ENCODE measurements at regions not wholly inside any gene's neighbourhood (a gene's known extent, or its start where the extent isn't known, plus 50 kb on each side); places are given as distances from the start of the nearest gene placed in this dataset.
"Not testable (repeated sequence)": the region's sequence is repeated elsewhere in the genome, so short reads cannot be mapped to it uniquely, and the experiment has no call there.

DNA sequence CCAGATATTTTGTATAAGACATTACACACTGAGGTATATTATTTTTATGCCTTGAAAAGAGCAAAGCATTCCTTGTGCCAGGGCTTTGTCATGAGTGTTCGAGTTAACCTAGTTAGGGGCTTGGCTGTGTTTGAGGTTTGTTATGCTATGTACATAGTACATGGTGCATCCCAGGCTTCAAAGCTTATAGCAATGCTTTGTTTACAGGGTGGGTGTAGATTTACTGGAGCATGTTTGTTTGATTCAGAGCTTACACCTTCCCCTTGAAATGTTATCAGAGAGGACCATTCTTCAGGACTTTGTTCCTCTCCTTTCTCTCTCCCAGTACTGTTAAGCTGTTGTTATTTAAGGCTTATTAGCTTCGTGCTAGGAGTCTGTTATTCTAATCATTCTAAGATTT lies 738.7 kb upstream of the LRRTM4 start:
- Histone ChIP-seq H2BK15ac (ENCODE audit: low read length) (no peak overlapping the region), H2BK12ac (ENCODE audit: low read length) (no peak overlapping the region), H2BK5ac (ENCODE audit: low read length) (no peak overlapping the region), H3K4me2 (ENCODE audit: insufficient read depth, low read length, poor library complexity, severe bottlenecking) (no peak overlapping the region), H4K8ac (ENCODE audit: low read depth, low read length) (no peak overlapping the region), H3K14ac (ENCODE audit: low read length) (no peak overlapping the region), H3K79me1 (ENCODE audit: low read depth, low read length) (no peaks in the 10 kb centered on the region), H3K4me1 (ENCODE audit: control insufficient read depth in 2 of 2, insufficient read depth in 1 of 2, low read depth in 1 of 2, low read length in 2 of 2) (no peaks in the 10 kb centered on the region), H3K23ac (ENCODE audit: low read depth, low read length, poor library complexity) (no peak overlapping the region), H3K27me3 (ENCODE audit: control insufficient read depth in 3 of 3, insufficient read depth in 3 of 3, low read depth in 1 of 3, low read length in 3 of 3) (no peaks in the 10 kb centered on the region), H3K36me3 (replicated peaks in 1 of 2; ENCODE audit: control insufficient read depth in 2 of 2, insufficient read depth in 2 of 2, low read length in 2 of 2) (no peaks in the 10 kb centered on the region), H2AFZ (ENCODE audit: low read length) (no peak overlapping the region), H3K4ac (ENCODE audit: low read length) (no peak overlapping the region), H3K9ac (ENCODE audit: low read depth, low read length, poor library complexity) (no peak overlapping the region), H2AK5ac (ENCODE audit: low read depth, low read length) (no peak overlapping the region), H3K4me3 (ENCODE audit: low read length in 2 of 2) (no peak overlapping the region), H3K18ac (ENCODE audit: low read length) (no peak overlapping the region), H2BK120ac (ENCODE audit: low read depth, low read length) (no peak overlapping the region), H4K91ac (ENCODE audit: low read depth, low read length, poor library complexity) (no peak overlapping the region), H3K27ac (replicated peaks; ENCODE audit: low read length) (no peak overlapping the region), H3K9me3 (replicated peaks in 1 of 2; ENCODE audit: control insufficient read depth in 2 of 2, insufficient read depth in 1 of 2, low read depth in 1 of 2, low read length in 2 of 2) (no peaks in the 10 kb centered on the region)
- no peak for DNase-seq (ENCODE audit: low spot score)
- no CpG with 5 or more reads among the region's 2 CpGs for WGBS, 2 donors (ENCODE audit: extremely low coverage in 2 of 2, insufficient read length in 2 of 2, insufficient replicate concordance in 1 of 2)

GRCh38 chr2:78261454-78261853 lies 739.3 kb upstream of the LRRTM4 start:
- H3K79me1 ChIP-seq (ENCODE audit: low read depth, low read length), result no peaks in the 10 kb centered on the region
- no peak overlapping the region for H3K4me3 ChIP-seq (ENCODE audit: low read length in 2 of 2)
- H2BK5ac ChIP-seq (ENCODE audit: low read length), result no peak overlapping the region
- H3K9me3 ChIP-seq (replicated peaks in 1 of 2; ENCODE audit: control insufficient read depth in 2 of 2, insufficient read depth in 1 of 2, low read depth in 1 of 2, low read length in 2 of 2), result no peaks in the 10 kb centered on the region
- no peak overlapping the region for H3K23ac ChIP-seq (ENCODE audit: low read depth, low read length, poor library complexity)
- no peak overlapping the region for H3K14ac ChIP-seq (ENCODE audit: low read length)
- H3K27me3 ChIP-seq (ENCODE audit: control insufficient read depth in 3 of 3, insufficient read depth in 3 of 3, low read depth in 1 of 3, low read length in 3 of 3), result no peaks in the 10 kb centered on the region
- no peak overlapping the region for H2AK5ac ChIP-seq (ENCODE audit: low read depth, low read length)
- H3K36me3 ChIP-seq (replicated peaks in 1 of 2; ENCODE audit: control insufficient read depth in 2 of 2, insufficient read depth in 2 of 2, low read length in 2 of 2), result no peaks in the 10 kb centered on the region
- H3K18ac ChIP-seq (ENCODE audit: low read length), result no peak overlapping the region
- H2BK12ac ChIP-seq (ENCODE audit: low read length), result no peak overlapping the region
- no peak for DNase-seq (ENCODE audit: low spot score)
- no peak overlapping the region for H2AFZ ChIP-seq (ENCODE audit: low read length)
- no peak overlapping the region for H3K4me2 ChIP-seq (ENCODE audit: insufficient read depth, low read length, poor library complexity, severe bottlenecking)
- WGBS, 2 donors (ENCODE audit: extremely low coverage in 2 of 2, insufficient read length in 2 of 2, insufficient replicate concordance in 1 of 2), result no CpG with 5 or more reads among the region's 1 CpG
- H2BK120ac ChIP-seq (ENCODE audit: low read depth, low read length), result no peak overlapping the region
- no peak overlapping the region for H3K4ac ChIP-seq (ENCODE audit: low read length)
- H3K27ac ChIP-seq (replicated peaks; ENCODE audit: low read length), result no peak overlapping the region
- no peak overlapping the region for H4K8ac ChIP-seq (ENCODE audit: low read depth, low read length)
- no peak overlapping the region for H2BK15ac ChIP-seq (ENCODE audit: low read length)
- no peaks in the 10 kb centered on the region for H3K4me1 ChIP-seq (ENCODE audit: control insufficient read depth in 2 of 2, insufficient read depth in 1 of 2, low read depth in 1 of 2, low read length in 2 of 2)
- no peak overlapping the region for H3K9ac ChIP-seq (ENCODE audit: low read depth, low read length, poor library complexity)
- H4K91ac ChIP-seq (ENCODE audit: low read depth, low read length, poor library complexity), result no peak overlapping the region

DNA sequence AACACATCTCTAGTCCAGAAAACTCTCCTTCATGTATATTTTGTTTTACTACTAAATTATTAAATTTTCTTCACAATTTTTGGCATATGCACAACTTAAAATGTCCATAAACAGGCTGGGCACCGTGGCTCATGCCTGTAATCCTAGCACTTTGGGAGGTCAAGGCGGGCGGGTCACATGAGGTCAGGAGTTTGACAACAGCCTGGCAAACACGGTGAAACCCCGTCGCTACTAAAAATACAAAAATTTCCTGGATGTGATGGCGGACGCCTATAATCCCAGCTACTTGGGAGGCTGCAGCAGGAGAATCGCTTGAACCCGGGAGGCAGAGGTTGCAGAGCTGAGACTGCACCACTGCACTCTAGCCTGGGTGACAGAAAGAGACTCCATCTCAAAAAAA lies 739.9 kb upstream of the LRRTM4 start:
- H2BK120ac ChIP-seq (ENCODE audit: low read depth, low read length); H2BK12ac ChIP-seq (ENCODE audit: low read length); H4K8ac ChIP-seq (ENCODE audit: low read depth, low read length); H2AK5ac ChIP-seq (ENCODE audit: low read depth, low read length); H3K9ac ChIP-seq (ENCODE audit: low read depth, low read length, poor library complexity); H3K4me2 ChIP-seq (ENCODE audit: insufficient read depth, low read length, poor library complexity, severe bottlenecking); H3K4ac ChIP-seq (ENCODE audit: low read length); H3K18ac ChIP-seq (ENCODE audit: low read length); H4K91ac ChIP-seq (ENCODE audit: low read depth, low read length, poor library complexity); H2AFZ ChIP-seq (ENCODE audit: low read length); H3K9me3 ChIP-seq (replicated peaks in 1 of 2; ENCODE audit: control insufficient read depth in 2 of 2, insufficient read depth in 1 of 2, low read depth in 1 of 2, low read length in 2 of 2); H3K36me3 ChIP-seq (replicated peaks in 1 of 2; ENCODE audit: control insufficient read depth in 2 of 2, insufficient read depth in 2 of 2, low read length in 2 of 2); H3K4me3 ChIP-seq (ENCODE audit: low read length in 2 of 2); H3K27me3 ChIP-seq (ENCODE audit: control insufficient read depth in 3 of 3, insufficient read depth in 3 of 3, low read depth in 1 of 3, low read length in 3 of 3); H3K4me1 ChIP-seq (ENCODE audit: control insufficient read depth in 2 of 2, insufficient read depth in 1 of 2, low read depth in 1 of 2, low read length in 2 of 2); DNase-seq (ENCODE audit: low spot score); H3K14ac ChIP-seq (ENCODE audit: low read length); H3K27ac ChIP-seq (replicated peaks; ENCODE audit: low read length); H3K79me1 ChIP-seq (ENCODE audit: low read depth, low read length); H2BK15ac ChIP-seq (ENCODE audit: low read length); H2BK5ac ChIP-seq (ENCODE audit: low read length); H3K23ac ChIP-seq (ENCODE audit: low read depth, low read length, poor library complexity): not testable (repeated sequence)
- WGBS, 2 donors (ENCODE audit: extremely low coverage in 2 of 2, insufficient read length in 2 of 2, insufficient replicate concordance in 1 of 2), result no CpG with 5 or more reads among the region's 10 CpGs

- Histone ChIP-seq H2BK12ac (ENCODE audit: low read length) (no peak overlapping the region), H3K23ac (ENCODE audit: low read depth, low read length, poor library complexity) (no peak overlapping the region), H3K4me1 (ENCODE audit: control insufficient read depth in 2 of 2, insufficient read depth in 1 of 2, low read depth in 1 of 2, low read length in 2 of 2) (no peaks in the 10 kb centered on the region), H3K14ac (ENCODE audit: low read length) (no peak overlapping the region), H3K27ac (replicated peaks; ENCODE audit: low read length) (no peak overlapping the region), H2BK120ac (ENCODE audit: low read depth, low read length) (no peak overlapping the region), H3K79me1 (ENCODE audit: low read depth, low read length) (no peaks in the 10 kb centered on the region), H2AFZ (ENCODE audit: low read length) (no peak overlapping the region), H2AK5ac (ENCODE audit: low read depth, low read length) (no peak overlapping the region), H3K9me3 (replicated peaks in 1 of 2; ENCODE audit: control insufficient read depth in 2 of 2, insufficient read depth in 1 of 2, low read depth in 1 of 2, low read length in 2 of 2) (no peaks in the 10 kb centered on the region), H2BK15ac (ENCODE audit: low read length) (no peak overlapping the region), H3K4ac (ENCODE audit: low read length) (no peak overlapping the region), H4K91ac (ENCODE audit: low read depth, low read length, poor library complexity) (no peak overlapping the region), H3K36me3 (replicated peaks in 1 of 2; ENCODE audit: control insufficient read depth in 2 of 2, insufficient read depth in 2 of 2, low read length in 2 of 2) (no peaks in the 10 kb centered on the region), H3K4me2 (ENCODE audit: insufficient read depth, low read length, poor library complexity, severe bottlenecking) (no peak overlapping the region), H3K27me3 (ENCODE audit: control insufficient read depth in 3 of 3, insufficient read depth in 3 of 3, low read depth in 1 of 3, low read length in 3 of 3) (no peaks in the 10 kb centered on the region), H3K18ac (ENCODE audit: low read length) (no peak overlapping the region), H3K4me3 (ENCODE audit: low read length in 2 of 2) (no peak overlapping the region), H3K9ac (ENCODE audit: low read depth, low read length, poor library complexity) (no peak overlapping the region), H2BK5ac (ENCODE audit: low read length) (no peak overlapping the region), H4K8ac (ENCODE audit: low read depth, low read length) (no peak overlapping the region)
- DNase-seq (ENCODE audit: low spot score), result no peak
- WGBS, 2 donors (ENCODE audit: extremely low coverage in 2 of 2, insufficient read length in 2 of 2, insufficient replicate concordance in 1 of 2), result no CpG with 5 or more reads among the region's 2 CpGs
Measured at GRCh38 chr2:78262713-78263375, 740.7 kb upstream of the LRRTM4 start.
